Adipocyte (in vitro differentiated cells): ENCODE measurements at regions not wholly inside any gene's neighbourhood (a gene's known extent, or its start where the extent isn't known, plus 50 kb on each side); places are given as distances from the start of the nearest gene placed in this dataset.
"Not testable (repeated sequence)": the region's sequence is repeated elsewhere in the genome, so short reads cannot be mapped to it uniquely, and the experiment has no call there.

Source experiments
- DNase-seq: peaks from one replicate; pipeline ENCODE4 v3.0.0-alpha.2; 2015; ENCODE audit warnings: low read depth
- H3K27me3 ChIP-seq: replicated peaks from 2 replicates; pipeline ENCODE4 v1.7.0; 2013; ENCODE audit warnings: mild to moderate bottlenecking, low read length, moderate library complexity; ENCODE audit not compliant: control insufficient read depth, insufficient read depth
- H3K36me3 ChIP-seq: 2 replicates; pipeline ENCODE4 v1.7.0; 2013; ENCODE audit warnings: low read length, mild to moderate bottlenecking, moderate library complexity; ENCODE audit not compliant: control insufficient read depth, insufficient read depth, severe bottlenecking
- H3K4me1 ChIP-seq: 2 replicates; pipeline ENCODE4 v1.7.0; 2013; ENCODE audit warnings: mild to moderate bottlenecking, low read length, moderate library complexity; ENCODE audit not compliant: control insufficient read depth, insufficient read depth
- H3K4me3 ChIP-seq: 2 replicates; pipeline ENCODE4 v1.7.0; 2013; ENCODE audit warnings: mild to moderate bottlenecking, low read length, moderate library complexity
- H3K9ac ChIP-seq: 2 replicates; pipeline ENCODE4 v1.7.0; 2013; ENCODE audit warnings: mild to moderate bottlenecking, low read length, moderate library complexity
- H3K9me3 ChIP-seq: 2 replicates; pipeline ENCODE4 v1.7.0; 2013; ENCODE audit warnings: mild to moderate bottlenecking, low read length, moderate library complexity; ENCODE audit not compliant: control insufficient read depth

DNA sequence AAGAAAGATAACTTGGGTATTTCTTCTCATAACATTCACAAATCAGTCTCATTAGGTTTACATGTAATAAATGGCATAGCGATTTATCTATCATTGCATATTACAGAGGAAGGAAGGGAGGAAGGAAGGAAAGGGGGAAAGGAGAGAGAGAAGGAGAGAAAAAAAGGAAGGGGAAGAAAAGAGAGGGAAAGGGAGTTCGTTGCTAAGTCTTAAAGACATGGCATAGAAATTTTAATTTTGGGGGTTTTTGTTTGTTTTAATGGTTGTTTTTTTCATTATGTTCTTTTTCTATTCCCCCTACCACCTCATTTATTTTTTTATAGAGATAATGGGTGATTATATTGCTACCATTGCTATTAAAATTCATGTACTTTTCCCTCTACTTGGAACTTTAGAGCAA is 604.3 kb downstream of the IPMK start:
- H3K4me1 ChIP-seq, result no peaks in the 10 kb centered on the region
- H3K27me3 ChIP-seq, result peaks cover 12% of the 10 kb centered on the region
- DNase-seq, result no peak
- H3K9ac ChIP-seq, result no peak overlapping the region
- H3K9me3 ChIP-seq, result no peaks in the 10 kb centered on the region
- H3K36me3 ChIP-seq, result no peaks in the 10 kb centered on the region
- no peak overlapping the region for H3K4me3 ChIP-seq

DNA sequence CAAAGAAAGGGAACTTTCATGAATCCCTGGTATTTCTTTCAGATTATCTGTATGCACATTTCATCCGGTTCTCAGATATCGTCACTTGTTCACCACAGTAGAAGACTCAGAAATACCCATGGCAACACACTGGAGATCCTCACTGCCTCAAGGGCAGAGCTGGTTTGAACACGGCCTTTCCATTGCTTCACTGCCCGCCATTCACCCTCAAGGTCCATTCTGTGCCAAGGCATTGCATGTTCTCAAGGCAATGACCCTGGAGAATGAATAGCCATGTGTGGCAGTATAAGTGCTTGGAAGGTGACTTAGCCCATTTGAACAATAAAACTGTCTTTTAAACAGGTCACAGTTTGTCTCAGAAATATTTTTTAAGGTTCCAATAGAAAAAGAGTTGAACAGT is 606.5 kb downstream of the IPMK start:
- Histone ChIP-seq H3K4me1 (no peaks in the 10 kb centered on the region), H3K27me3 (peaks cover 24% of the 10 kb centered on the region), H3K9me3 (no peaks in the 10 kb centered on the region), H3K4me3 (no peak overlapping the region), H3K9ac (no peak overlapping the region), H3K36me3 (no peaks in the 10 kb centered on the region)
- no peak for DNase-seq

GRCh38 chr10:57657164-57657765 is 610.4 kb downstream of the IPMK start:
- Histone ChIP-seq H3K4me1 (no peaks in the 10 kb centered on the region), H3K9me3 (no peaks in the 10 kb centered on the region), H3K9ac (no peak overlapping the region), H3K27me3 (peaks cover 30% of the 10 kb centered on the region), H3K4me3 (no peak overlapping the region), H3K36me3 (no peaks in the 10 kb centered on the region)
- DNase-seq, result peak; percentile 77

DNA sequence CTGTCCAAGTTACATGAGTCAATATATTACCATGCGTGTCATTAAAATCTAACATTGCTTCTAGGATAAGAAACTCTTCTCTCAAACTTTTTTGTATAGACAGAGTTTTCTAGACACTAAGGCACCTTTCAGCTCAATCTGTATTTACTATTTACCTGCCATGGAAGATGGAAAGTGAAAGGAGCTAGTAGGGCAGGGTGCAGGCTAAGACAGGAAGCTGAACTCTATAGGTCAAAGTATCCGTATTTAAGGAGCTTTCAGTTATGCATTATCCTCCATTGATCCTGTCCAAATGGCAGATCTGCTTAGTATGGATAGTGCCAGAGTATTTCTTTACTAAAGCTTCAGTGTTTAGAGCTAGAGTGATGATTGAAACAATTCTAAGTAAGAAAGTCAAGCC is 612.8 kb downstream of the IPMK start:
- H3K4me3 ChIP-seq, result no peak overlapping the region
- no peak overlapping the region for H3K9ac ChIP-seq
- H3K27me3 ChIP-seq, result peaks cover 30% of the 10 kb centered on the region
- peaks cover 6% of the 10 kb centered on the region for H3K9me3 ChIP-seq
- no peaks in the 10 kb centered on the region for H3K4me1 ChIP-seq
- no peak for DNase-seq
- H3K36me3 ChIP-seq, result no peaks in the 10 kb centered on the region

- H3K4me1 ChIP-seq, H3K36me3 ChIP-seq, H3K4me3 ChIP-seq, H3K9me3 ChIP-seq, DNase-seq, H3K27me3 ChIP-seq, H3K9ac ChIP-seq: not testable (repeated sequence)
Measured at GRCh38 chr10:57645108-57645507, 622.6 kb downstream of the IPMK start.

GRCh38 chr10:57638411-57638810 is 629.3 kb downstream of the IPMK start:
- no peak for DNase-seq
- no peak overlapping the region for H3K4me3 ChIP-seq
- H3K9ac ChIP-seq, result no peak overlapping the region
- H3K27me3 ChIP-seq, result no peaks in the 10 kb centered on the region
- H3K9me3 ChIP-seq, result no peaks in the 10 kb centered on the region
- no peaks in the 10 kb centered on the region for H3K36me3 ChIP-seq
- H3K4me1 ChIP-seq, result no peaks in the 10 kb centered on the region

- H3K4me3 ChIP-seq, result no peak overlapping the region
- no peaks in the 10 kb centered on the region for H3K36me3 ChIP-seq
- H3K4me1 ChIP-seq, result peaks cover 7% of the 10 kb centered on the region
- no peak for DNase-seq
- no peaks in the 10 kb centered on the region for H3K27me3 ChIP-seq
- no peaks in the 10 kb centered on the region for H3K9me3 ChIP-seq
- no peak overlapping the region for H3K9ac ChIP-seq
Measured at GRCh38 chr10:57628592-57629284, 639.0 kb downstream of the IPMK start.

GRCh38 chr10:57627642-57628178 is 640.0 kb downstream of the IPMK start:
- H3K9me3 ChIP-seq, result no peaks in the 10 kb centered on the region
- no peaks in the 10 kb centered on the region for H3K27me3 ChIP-seq
- no peaks in the 10 kb centered on the region for H3K36me3 ChIP-seq
- no peak for DNase-seq
- H3K4me1 ChIP-seq, result peaks cover 7% of the 10 kb centered on the region
- no peak overlapping the region for H3K9ac ChIP-seq
- no peak overlapping the region for H3K4me3 ChIP-seq

DNA sequence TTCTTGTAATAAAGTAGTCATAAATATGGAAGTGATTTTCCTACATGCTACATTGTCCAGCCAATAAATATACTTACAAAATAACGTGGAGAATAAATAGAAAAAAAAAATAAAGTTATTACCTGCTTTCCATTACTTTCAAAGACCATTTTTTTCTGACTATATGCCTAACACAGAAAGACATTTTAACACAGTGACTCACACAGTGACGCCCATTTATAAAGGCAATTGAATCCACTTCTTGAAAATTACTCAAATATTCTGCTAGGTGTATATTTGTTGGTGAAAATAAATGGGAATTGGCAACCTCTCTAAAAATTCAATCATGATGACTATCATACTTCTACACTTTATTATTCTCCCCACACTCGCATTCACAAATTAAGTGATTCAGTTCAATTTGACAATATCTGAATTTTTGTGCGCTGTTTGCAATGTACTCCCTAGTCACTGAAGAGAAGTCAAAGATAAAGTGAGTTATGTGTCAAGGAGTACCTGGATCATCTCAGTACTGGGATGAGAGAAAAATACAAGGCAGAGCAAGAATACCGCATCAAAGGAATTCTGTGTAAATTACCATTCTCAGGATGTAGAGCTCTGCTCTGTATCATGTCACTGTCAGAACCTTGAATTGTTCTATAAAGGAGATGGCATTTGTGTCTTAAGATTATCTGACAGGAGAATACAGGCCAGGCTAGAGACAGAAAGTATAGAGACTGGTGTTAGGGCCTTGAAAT is 642.7 kb downstream of the IPMK start:
- Histone ChIP-seq H3K4me1 (peaks cover 7% of the 10 kb centered on the region), H3K4me3 (no peak overlapping the region), H3K36me3 (no peaks in the 10 kb centered on the region), H3K9ac (no peak overlapping the region), H3K9me3 (no peaks in the 10 kb centered on the region), H3K27me3 (no peaks in the 10 kb centered on the region)
- no peak for DNase-seq

- Histone ChIP-seq H3K4me3 (no peak overlapping the region), H3K9me3 (no peaks in the 10 kb centered on the region), H3K4me1 (peaks cover 7% of the 10 kb centered on the region), H3K27me3 (no peaks in the 10 kb centered on the region), H3K9ac (no peak overlapping the region), H3K36me3 (no peaks in the 10 kb centered on the region)
- no peak for DNase-seq
Measured at GRCh38 chr10:57624066-57624465, 643.6 kb downstream of the IPMK start.

GRCh38 chr10:57621466-57621865 is 646.2 kb downstream of the IPMK start:
- no peak for DNase-seq
- no peaks in the 10 kb centered on the region for H3K36me3 ChIP-seq
- no peaks in the 10 kb centered on the region for H3K9me3 ChIP-seq
- H3K9ac ChIP-seq, result no peak overlapping the region
- H3K27me3 ChIP-seq, result no peaks in the 10 kb centered on the region
- H3K4me1 ChIP-seq, result peaks cover 7% of the 10 kb centered on the region
- no peak overlapping the region for H3K4me3 ChIP-seq
